Peyer's patch (tissue), 4 donors: ENCODE measurements at regions not wholly inside any gene's neighbourhood (a gene's known extent, or its start where the extent isn't known, plus 50 kb on each side); places are given as distances from the start of the nearest gene placed in this dataset.

Experiments used
- POLR2A ChIP-seq, 2 donors: fragments of 450-650 bp; IDR thresholded peaks; one replicate each; pipeline ENCODE4 v1.5.1; 2017; ENCODE audit warnings: antibody characterized with exemption in 2 of 2, mild to moderate bottlenecking in 2 of 2, moderate library complexity in 2 of 2
- TF ChIP-seq, protein P1 (sequence below), 6 experiments: fragments of 450-650 bp in 4 of 6; fragments of 200-600 bp in 2 of 6; sonication (generic) in 1 of 6; IDR thresholded peaks; one replicate each; pipeline ENCODE4 v1.5.1; 2017 to 2019; ENCODE audit warnings: antibody characterized with exemption in 6 of 6, mild to moderate bottlenecking in 3 of 6, moderate library complexity in 1 of 6

DNA sequence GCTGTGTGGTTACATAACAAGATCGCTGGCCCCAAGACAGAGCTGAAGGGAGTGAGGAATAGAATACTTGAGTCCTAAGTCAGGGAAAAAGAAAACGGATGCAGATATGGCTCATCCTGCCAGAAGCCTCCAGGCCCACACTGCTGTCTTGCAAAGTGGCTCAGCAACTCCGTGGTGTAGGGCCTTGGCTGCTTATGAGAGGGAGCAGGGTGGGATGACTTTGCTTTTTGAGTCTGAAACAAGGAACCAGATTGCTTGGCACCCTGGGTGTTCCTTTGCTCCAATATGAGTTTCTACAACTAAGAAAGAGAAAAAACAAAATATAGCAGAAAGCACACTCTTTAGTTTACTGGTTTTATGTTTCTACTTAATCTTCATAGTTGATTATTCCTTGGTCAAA lies 193.8 kb upstream of the WDR11 start:
- TF ChIP-seq POLR2A (IDR thresholded peaks at IDR 0.05): no peak
- TF ChIP-seq, protein P1, sequence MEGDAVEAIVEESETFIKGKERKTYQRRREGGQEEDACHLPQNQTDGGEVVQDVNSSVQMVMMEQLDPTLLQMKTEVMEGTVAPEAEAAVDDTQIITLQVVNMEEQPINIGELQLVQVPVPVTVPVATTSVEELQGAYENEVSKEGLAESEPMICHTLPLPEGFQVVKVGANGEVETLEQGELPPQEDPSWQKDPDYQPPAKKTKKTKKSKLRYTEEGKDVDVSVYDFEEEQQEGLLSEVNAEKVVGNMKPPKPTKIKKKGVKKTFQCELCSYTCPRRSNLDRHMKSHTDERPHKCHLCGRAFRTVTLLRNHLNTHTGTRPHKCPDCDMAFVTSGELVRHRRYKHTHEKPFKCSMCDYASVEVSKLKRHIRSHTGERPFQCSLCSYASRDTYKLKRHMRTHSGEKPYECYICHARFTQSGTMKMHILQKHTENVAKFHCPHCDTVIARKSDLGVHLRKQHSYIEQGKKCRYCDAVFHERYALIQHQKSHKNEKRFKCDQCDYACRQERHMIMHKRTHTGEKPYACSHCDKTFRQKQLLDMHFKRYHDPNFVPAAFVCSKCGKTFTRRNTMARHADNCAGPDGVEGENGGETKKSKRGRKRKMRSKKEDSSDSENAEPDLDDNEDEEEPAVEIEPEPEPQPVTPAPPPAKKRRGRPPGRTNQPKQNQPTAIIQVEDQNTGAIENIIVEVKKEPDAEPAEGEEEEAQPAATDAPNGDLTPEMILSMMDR (IDR thresholded peaks at IDR 0.05): no peak
